ENCODE measurements at regions not wholly inside any gene's neighbourhood (a gene's known extent, or its start where the extent isn't known, plus 50 kb on each side); places are given as distances from the start of the nearest gene placed in this dataset.

GRCh38 chr15:91424001-91424400 lies 323.9 kb downstream of the SV2B start:
- Histone ChIP-seq H3K27ac (no peak overlapping the region), H2AFZ (replicated peaks) (no peak overlapping the region), H3K9me3 (ENCODE audit: low read depth) (no peaks in the 10 kb centered on the region), H3K4me1 (peaks cover 4% of the 10 kb centered on the region), H3F3A (ENCODE audit: low read depth) (no peaks in the 10 kb centered on the region), H3K4me2 (no peak overlapping the region), H3K9ac (no peak overlapping the region), H3K27me3 (no peaks in the 10 kb centered on the region), H3K4me3 (no peak overlapping the region), H3K36me3 (no peaks in the 10 kb centered on the region), H3K79me2 (ENCODE audit: low read depth) (no peaks in the 10 kb centered on the region), H4K20me1 (ENCODE audit: low read depth) (no peaks in the 10 kb centered on the region)
- TF ChIP-seq CTCF (IDR thresholded peaks at IDR 0.05) = no peak
- no peak for TF ChIP-seq EZH2 (IDR thresholded peaks at IDR 0.05)
- no peak for TF ChIP-seq EZH2phosphoT487 (IDR thresholded peaks at IDR 0.05)
- Mint-ChIP-seq H3K27ac (no peak overlapping the region), H3K9me3 (no peaks in the 10 kb centered on the region), H3K4me3 (no peak overlapping the region), H3K36me3 (no peaks in the 10 kb centered on the region), H3K4me1 (no peaks in the 10 kb centered on the region), H3K27me3 (ENCODE audit: insufficient read depth, low read depth) (no peaks in the 10 kb centered on the region)
- no peak for DNase-seq (ENCODE audit: low spot score)

- Histone ChIP-seq H4K20me1 (ENCODE audit: low read depth) (no peaks in the 10 kb centered on the region), H3K79me2 (ENCODE audit: low read depth) (no peaks in the 10 kb centered on the region), H3K27ac (no peak overlapping the region), H3F3A (ENCODE audit: low read depth) (no peaks in the 10 kb centered on the region), H3K4me3 (no peak overlapping the region), H2AFZ (replicated peaks) (no peak overlapping the region), H3K9me3 (ENCODE audit: low read depth) (no peaks in the 10 kb centered on the region), H3K9ac (no peak overlapping the region), H3K4me1 (peaks cover 4% of the 10 kb centered on the region), H3K36me3 (no peaks in the 10 kb centered on the region), H3K4me2 (no peak overlapping the region), H3K27me3 (no peaks in the 10 kb centered on the region)
- Mint-ChIP-seq H3K27me3 (ENCODE audit: insufficient read depth, low read depth) (no peaks in the 10 kb centered on the region), H3K9me3 (no peaks in the 10 kb centered on the region), H3K4me1 (no peaks in the 10 kb centered on the region), H3K27ac (no peak overlapping the region), H3K36me3 (no peaks in the 10 kb centered on the region), H3K4me3 (no peak overlapping the region)
- TF ChIP-seq CTCF (IDR thresholded peaks at IDR 0.05) (no peak), EZH2 (IDR thresholded peaks at IDR 0.05) (no peak), EZH2phosphoT487 (IDR thresholded peaks at IDR 0.05) (no peak)
- DNase-seq (ENCODE audit: low spot score) = no peak
Observed at GRCh38 chr15:91426412-91426811, 326.4 kb downstream of the SV2B start.

GRCh38 chr15:91429973-91430372 lies 329.9 kb downstream of the SV2B start:
- H3K36me3 Mint-ChIP-seq = no peaks in the 10 kb centered on the region
- H3K36me3 ChIP-seq = no peaks in the 10 kb centered on the region
- no peak overlapping the region for H3K4me3 ChIP-seq
- DNase-seq (ENCODE audit: low spot score) = no peak
- H4K20me1 ChIP-seq (ENCODE audit: low read depth) = no peaks in the 10 kb centered on the region
- no peaks in the 10 kb centered on the region for H3K27me3 Mint-ChIP-seq (ENCODE audit: insufficient read depth, low read depth)
- H3K27me3 ChIP-seq = no peaks in the 10 kb centered on the region
- no peaks in the 10 kb centered on the region for H3K4me1 ChIP-seq
- H3K9me3 ChIP-seq (ENCODE audit: low read depth) = no peaks in the 10 kb centered on the region
- no peak overlapping the region for H2AFZ ChIP-seq (replicated peaks)
- H3K79me2 ChIP-seq (ENCODE audit: low read depth) = no peaks in the 10 kb centered on the region
- no peak overlapping the region for H3K9ac ChIP-seq
- TF ChIP-seq EZH2 (IDR thresholded peaks at IDR 0.05) (no peak), EZH2phosphoT487 (IDR thresholded peaks at IDR 0.05) (no peak), CTCF (IDR thresholded peaks at IDR 0.05) (no peak)
- H3K27ac Mint-ChIP-seq = no peak overlapping the region
- H3K27ac ChIP-seq = no peak overlapping the region
- no peaks in the 10 kb centered on the region for H3F3A ChIP-seq (ENCODE audit: low read depth)
- no peaks in the 10 kb centered on the region for H3K4me1 Mint-ChIP-seq
- no peak overlapping the region for H3K4me2 ChIP-seq
- no peaks in the 10 kb centered on the region for H3K9me3 Mint-ChIP-seq
- H3K4me3 Mint-ChIP-seq = no peak overlapping the region

Measured in neural progenitor cell (in vitro differentiated cells).